ENCODE measurements at regions not wholly inside any gene's neighbourhood (a gene's known extent, or its start where the extent isn't known, plus 50 kb on each side); places are given as distances from the start of the nearest gene placed in this dataset.
A peak's percentile ranks its signal among the peaks of the same experiment; 100 is the strongest.

DNA sequence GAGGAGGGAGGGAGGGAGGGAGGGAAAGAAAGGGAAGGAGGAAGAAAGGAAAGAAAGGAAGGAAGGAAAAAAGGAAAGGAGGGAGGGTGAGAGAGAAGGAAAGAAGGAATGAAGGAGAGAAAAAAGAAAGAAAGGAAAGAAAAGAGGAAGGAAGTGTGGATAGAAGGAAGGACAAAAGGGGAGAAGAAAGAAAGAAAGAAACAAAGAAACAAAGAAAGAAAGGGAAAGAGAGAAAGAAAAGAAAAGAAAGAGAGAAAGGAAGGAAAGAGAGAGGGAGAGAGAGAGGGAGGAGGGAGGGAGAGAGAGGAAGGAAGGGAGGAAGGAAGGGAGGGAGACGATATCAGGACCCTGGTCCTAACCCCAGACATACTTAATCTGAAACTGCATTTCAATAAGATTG, 146.2 kb upstream of the ZC3H11B start:
- no peaks in the 10 kb centered on the region for H3K9me3 ChIP-seq (ENCODE audit: low read length)
- H3K79me2 ChIP-seq (ENCODE audit: low read length): no peaks in the 10 kb centered on the region
- CTCF ChIA-PET: no interaction called here
- H4K20me1 ChIP-seq (ENCODE audit: low read length): no peaks in the 10 kb centered on the region
- DNase-seq: no peak
- no peak overlapping the region for H3K9ac ChIP-seq (ENCODE audit: low read length)
- TF ChIP-seq EZH2 (IDR thresholded peaks at IDR 0.05; ENCODE audit: low read length, unreplicated experiment) (no peak), EZH2phosphoT487 (IDR thresholded peaks at IDR 0.05; ENCODE audit: borderline replicate concordance, low read length) (no peak)
- TF ChIP-seq, protein P1, sequence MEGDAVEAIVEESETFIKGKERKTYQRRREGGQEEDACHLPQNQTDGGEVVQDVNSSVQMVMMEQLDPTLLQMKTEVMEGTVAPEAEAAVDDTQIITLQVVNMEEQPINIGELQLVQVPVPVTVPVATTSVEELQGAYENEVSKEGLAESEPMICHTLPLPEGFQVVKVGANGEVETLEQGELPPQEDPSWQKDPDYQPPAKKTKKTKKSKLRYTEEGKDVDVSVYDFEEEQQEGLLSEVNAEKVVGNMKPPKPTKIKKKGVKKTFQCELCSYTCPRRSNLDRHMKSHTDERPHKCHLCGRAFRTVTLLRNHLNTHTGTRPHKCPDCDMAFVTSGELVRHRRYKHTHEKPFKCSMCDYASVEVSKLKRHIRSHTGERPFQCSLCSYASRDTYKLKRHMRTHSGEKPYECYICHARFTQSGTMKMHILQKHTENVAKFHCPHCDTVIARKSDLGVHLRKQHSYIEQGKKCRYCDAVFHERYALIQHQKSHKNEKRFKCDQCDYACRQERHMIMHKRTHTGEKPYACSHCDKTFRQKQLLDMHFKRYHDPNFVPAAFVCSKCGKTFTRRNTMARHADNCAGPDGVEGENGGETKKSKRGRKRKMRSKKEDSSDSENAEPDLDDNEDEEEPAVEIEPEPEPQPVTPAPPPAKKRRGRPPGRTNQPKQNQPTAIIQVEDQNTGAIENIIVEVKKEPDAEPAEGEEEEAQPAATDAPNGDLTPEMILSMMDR (conservative IDR thresholded peaks at IDR 0.05; ENCODE audit: low read depth, low read length): no peak
- no peak overlapping the region for H3K4me2 ChIP-seq (ENCODE audit: low read length)
- no peaks in the 10 kb centered on the region for H3F3A ChIP-seq (ENCODE audit: low read length, unreplicated experiment)
- POLR2A ChIA-PET (ENCODE audit: unreplicated experiment): no interaction called here
- no peaks in the 10 kb centered on the region for H3K36me3 ChIP-seq (ENCODE audit: low read depth, low read length)
- H3K27me3 ChIP-seq (ENCODE audit: low read length): no peaks in the 10 kb centered on the region
- no peak overlapping the region for H3K27ac ChIP-seq (ENCODE audit: low read length)
- no peak for ATAC-seq
- H3K4me1 ChIP-seq (ENCODE audit: insufficient read depth, low read length): peaks cover 9% of the 10 kb centered on the region; the same call in 1 of the 2 replicates
- no TSS peak for BruUV-seq (replicated peaks)
- H2AFZ ChIP-seq (ENCODE audit: low read length): no peak overlapping the region
- H3K9me2 ChIP-seq (replicated peaks; ENCODE audit: low read length): peaks cover 4% of the 10 kb centered on the region; the same call in 1 of the 2 replicates
- no peak overlapping the region for H3K4me3 ChIP-seq (ENCODE audit: low read length)
- intact Hi-C loops (cut with micrococcal nuclease): no loop called here

DNA sequence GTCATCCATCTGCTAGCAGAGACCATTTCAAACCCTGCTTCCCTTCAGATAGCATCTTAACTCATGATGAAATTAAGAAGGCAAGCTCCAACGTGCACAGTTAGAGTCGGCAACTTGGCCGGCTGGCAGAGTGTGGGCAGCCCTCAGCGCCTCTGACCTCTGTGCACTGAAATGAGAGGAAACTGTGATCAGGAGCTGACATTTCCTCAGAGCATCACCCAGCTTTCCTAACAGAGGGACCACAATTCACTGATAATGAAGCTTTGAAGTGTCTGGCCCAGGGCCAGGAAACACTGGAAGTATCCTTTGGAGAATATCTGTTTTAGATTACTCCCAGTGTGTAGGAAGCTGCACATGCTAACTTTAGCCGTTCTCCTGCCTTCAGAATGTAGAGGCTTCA, 145.0 kb upstream of the ZC3H11B start:
- H3K36me3 ChIP-seq (ENCODE audit: low read depth, low read length): no peaks in the 10 kb centered on the region
- H3K4me3 ChIP-seq (ENCODE audit: low read length): no peak overlapping the region
- no peaks in the 10 kb centered on the region for H3K79me2 ChIP-seq (ENCODE audit: low read length)
- no peaks in the 10 kb centered on the region for H4K20me1 ChIP-seq (ENCODE audit: low read length)
- H3K9me2 ChIP-seq (replicated peaks; ENCODE audit: low read length): peaks cover 4% of the 10 kb centered on the region; the same call in 1 of the 2 replicates
- CTCF ChIA-PET: no interaction called here
- no peak overlapping the region for H3K27ac ChIP-seq (ENCODE audit: low read length)
- no peak for DNase-seq
- POLR2A ChIA-PET (ENCODE audit: unreplicated experiment): no interaction called here
- no peak overlapping the region for H2AFZ ChIP-seq (ENCODE audit: low read length)
- H3K27me3 ChIP-seq (ENCODE audit: low read length): no peaks in the 10 kb centered on the region
- no peaks in the 10 kb centered on the region for H3F3A ChIP-seq (ENCODE audit: low read length, unreplicated experiment)
- no TSS peak for BruUV-seq (replicated peaks)
- H3K9ac ChIP-seq (ENCODE audit: low read length): no peak overlapping the region
- peaks cover 9% of the 10 kb centered on the region; the same call in 1 of the 2 replicates for H3K4me1 ChIP-seq (ENCODE audit: insufficient read depth, low read length)
- intact Hi-C loops (cut with micrococcal nuclease): no loop called here
- ATAC-seq: no peak
- H3K4me2 ChIP-seq (ENCODE audit: low read length): no peak overlapping the region
- no peaks in the 10 kb centered on the region for H3K9me3 ChIP-seq (ENCODE audit: low read length)
- TF ChIP-seq EZH2 (IDR thresholded peaks at IDR 0.05; ENCODE audit: low read length, unreplicated experiment): no peak
- TF ChIP-seq EZH2phosphoT487 (IDR thresholded peaks at IDR 0.05; ENCODE audit: borderline replicate concordance, low read length): no peak
- TF ChIP-seq, protein P1 (conservative IDR thresholded peaks at IDR 0.05; ENCODE audit: low read depth, low read length): no peak

DNA sequence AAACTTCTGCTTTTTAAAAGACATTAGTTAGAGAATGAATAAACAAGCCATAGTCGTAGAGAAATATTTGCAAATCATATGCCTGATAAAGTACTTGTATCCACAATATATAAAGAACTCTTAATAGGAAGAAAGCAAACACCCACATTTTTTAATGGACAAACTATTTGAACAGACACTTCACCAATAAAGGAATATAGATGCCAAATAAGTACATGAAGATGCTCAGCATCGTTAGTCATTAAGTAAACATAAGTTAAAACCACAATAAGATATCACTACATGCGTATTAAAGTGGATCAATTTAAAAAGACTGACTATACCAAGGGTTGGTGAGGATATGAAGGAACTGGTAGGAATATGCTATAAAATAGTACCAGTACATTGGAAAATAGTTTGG, 142.3 kb upstream of the ZC3H11B start:
- ChIA-PET CTCF (no interaction called here), POLR2A (ENCODE audit: unreplicated experiment) (no interaction called here)
- Histone ChIP-seq H3F3A (ENCODE audit: low read length, unreplicated experiment) (no peaks in the 10 kb centered on the region), H3K9me3 (ENCODE audit: low read length) (no peaks in the 10 kb centered on the region), H3K9ac (ENCODE audit: low read length) (no peak overlapping the region), H3K9me2 (replicated peaks; ENCODE audit: low read length) (peaks cover 4% of the 10 kb centered on the region; the same call in 1 of the 2 replicates), H3K4me2 (ENCODE audit: low read length) (no peak overlapping the region), H3K4me3 (ENCODE audit: low read length) (no peak overlapping the region), H3K36me3 (ENCODE audit: low read depth, low read length) (no peaks in the 10 kb centered on the region), H3K4me1 (ENCODE audit: insufficient read depth, low read length) (peaks cover 9% of the 10 kb centered on the region; the same call in 1 of the 2 replicates), H3K79me2 (ENCODE audit: low read length) (no peaks in the 10 kb centered on the region), H4K20me1 (ENCODE audit: low read length) (no peaks in the 10 kb centered on the region), H2AFZ (ENCODE audit: low read length) (no peak overlapping the region), H3K27me3 (ENCODE audit: low read length) (no peaks in the 10 kb centered on the region), H3K27ac (ENCODE audit: low read length) (no peak overlapping the region)
- TF ChIP-seq EZH2phosphoT487 (IDR thresholded peaks at IDR 0.05; ENCODE audit: borderline replicate concordance, low read length) (no peak), EZH2 (IDR thresholded peaks at IDR 0.05; ENCODE audit: low read length, unreplicated experiment) (no peak)
- TF ChIP-seq, protein P1 (conservative IDR thresholded peaks at IDR 0.05; ENCODE audit: low read depth, low read length): no peak
- DNase-seq: peak; percentile 67
- peak; percentile 62 for ATAC-seq
- BruUV-seq (replicated peaks): no TSS peak
- intact Hi-C loops (cut with micrococcal nuclease): no loop called here

All from PC-3 (cell line).